ENCODE measurements at regions not wholly inside any gene's neighbourhood (a gene's known extent, or its start where the extent isn't known, plus 50 kb on each side); places are given as distances from the start of the nearest gene placed in this dataset.

GRCh38 chr3:110391042-110391441, 680.6 kb upstream of the NECTIN3 start:
- TF ChIP-seq POLR2A (IDR thresholded peaks at IDR 0.05; ENCODE audit: low read depth, low read length) (no peak), POLR2AphosphoS5 (IDR thresholded peaks at IDR 0.05; ENCODE audit: low read depth, low read length) (no peak), TAF1 (IDR thresholded peaks at IDR 0.05; ENCODE audit: borderline replicate concordance, low read depth, low read length) (no peak)

Measured in GM12892 (cell line).